GM19328 (cell line): ENCODE measurements at regions not wholly inside any gene's neighbourhood (a gene's known extent, or its start where the extent isn't known, plus 50 kb on each side); places are given as distances from the start of the nearest gene placed in this dataset.

Experiments
- ATAC-seq: cut with Tn5 transposase; IDR thresholded peaks from one replicate; pipeline ENCODE4 v1.9.1; 2021; ENCODE audit warnings: mild to moderate bottlenecking, moderate library complexity; ENCODE audit not compliant: unreplicated experiment

GRCh38 chr5:54927097-54927746 is 58.2 kb downstream of the ESM1 start:
- ATAC-seq, result no peak

- ATAC-seq, result no peak
Measured at GRCh38 chr5:54924487-54924886, 60.9 kb downstream of the ESM1 start.

DNA sequence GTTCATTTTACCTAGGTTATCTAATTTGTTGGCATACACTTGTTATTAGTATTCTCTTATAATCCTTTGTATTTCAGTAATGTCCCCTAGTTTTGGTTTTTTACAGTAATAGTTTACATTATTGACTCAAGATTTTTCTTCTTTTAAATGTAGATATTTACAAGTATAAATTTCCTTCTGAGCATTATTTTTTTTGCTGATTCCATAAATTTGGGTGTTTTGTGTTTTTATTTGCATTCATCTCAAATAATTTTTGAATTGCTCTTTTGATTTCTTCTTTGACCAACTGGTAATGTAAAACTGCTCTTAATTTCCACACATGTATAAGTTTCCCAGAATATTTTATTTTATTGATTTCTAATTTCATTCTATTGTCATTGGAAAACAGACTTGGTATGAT is 68.1 kb downstream of the ESM1 start:
- no peak for ATAC-seq

DNA sequence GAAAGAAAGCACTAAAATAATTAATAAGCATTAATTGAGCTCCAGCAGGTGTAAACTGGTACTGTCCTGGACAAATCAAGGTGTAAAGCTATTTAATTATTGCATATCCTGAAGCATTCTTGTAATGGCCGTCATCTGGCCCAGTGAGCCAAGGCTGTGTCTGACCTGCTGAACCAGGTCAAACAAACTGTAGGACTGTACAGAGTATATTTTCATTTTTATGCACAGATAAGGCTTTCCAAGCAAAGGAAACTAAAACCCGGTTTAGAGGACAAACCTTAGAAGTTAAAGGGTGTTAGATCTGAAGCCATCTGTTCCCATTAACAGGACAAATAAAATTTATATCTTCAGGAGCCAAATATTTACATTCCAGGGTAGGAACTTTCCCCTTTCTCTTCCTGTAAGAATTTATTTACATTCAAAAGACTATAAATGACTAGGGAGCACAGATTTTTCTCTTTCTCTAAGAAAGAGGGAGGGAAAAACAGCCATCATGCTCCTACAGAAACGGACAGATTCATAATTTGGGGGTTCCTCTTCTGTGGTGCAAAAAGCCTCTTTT is 69.8 kb downstream of the ESM1 start:
- ATAC-seq, result no peak

DNA sequence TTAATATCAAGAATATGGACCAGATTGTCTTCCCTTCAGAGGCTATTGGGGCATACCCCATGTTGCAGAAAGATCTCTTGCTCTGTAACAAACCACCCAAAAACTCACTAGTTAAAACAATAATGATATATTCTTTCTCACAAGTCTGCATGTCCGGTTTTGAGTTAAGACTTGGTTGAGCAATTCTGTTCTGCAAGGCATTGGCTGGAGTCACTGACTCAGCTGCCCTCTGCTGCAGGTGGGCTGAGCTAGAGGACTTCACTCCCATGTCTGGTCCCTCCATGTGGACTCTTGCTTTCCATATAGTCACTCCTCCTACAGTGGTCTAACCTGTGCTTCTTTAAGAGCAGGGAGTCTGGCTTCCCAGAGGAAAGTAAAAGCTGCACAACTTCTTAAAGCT is 73.4 kb downstream of the ESM1 start:
- no peak for ATAC-seq

DNA sequence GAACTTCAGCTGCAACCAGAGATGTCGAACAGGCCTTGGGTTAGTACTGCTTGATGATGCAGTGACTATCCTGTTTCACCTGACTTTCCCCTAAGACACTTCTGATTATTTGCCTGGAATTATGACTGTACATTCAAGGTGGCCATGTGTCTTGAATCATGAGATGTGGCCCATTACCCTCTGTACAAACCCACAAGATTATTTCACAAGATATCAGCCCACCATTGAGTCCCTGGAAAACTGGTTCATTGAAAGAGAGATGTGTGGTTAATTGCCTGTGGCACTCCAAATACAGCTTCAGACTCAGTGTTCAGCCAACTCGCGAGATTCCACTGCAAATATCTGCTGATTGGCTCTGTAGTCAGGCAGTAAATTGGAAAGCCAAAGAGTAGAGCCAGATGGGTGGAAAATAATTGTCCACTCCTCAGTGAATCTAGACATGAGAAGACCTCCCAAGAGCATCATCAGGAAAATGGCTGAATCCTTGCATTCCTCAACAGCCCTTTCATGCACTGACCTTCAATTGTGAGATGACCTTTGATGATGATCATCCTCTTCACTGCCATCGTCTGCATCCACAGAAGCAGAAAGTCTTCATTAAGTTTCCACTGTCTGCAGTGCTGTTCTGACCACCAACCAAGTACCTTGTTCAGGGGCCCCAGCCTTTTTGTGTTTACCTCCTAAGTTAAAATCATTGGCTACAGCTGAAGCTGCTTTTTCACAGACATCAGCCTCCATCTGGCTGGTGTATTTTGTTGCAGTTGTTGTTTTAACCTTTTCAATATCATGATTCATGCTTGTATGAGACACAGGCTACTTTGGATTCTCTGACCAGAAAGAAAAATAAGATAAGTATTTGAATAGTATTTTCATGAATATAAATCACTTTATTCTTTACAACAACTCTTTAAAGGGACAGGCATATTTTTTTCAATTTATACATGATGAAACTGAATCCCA is 75.2 kb downstream of the ESM1 start:
- no peak for ATAC-seq

DNA sequence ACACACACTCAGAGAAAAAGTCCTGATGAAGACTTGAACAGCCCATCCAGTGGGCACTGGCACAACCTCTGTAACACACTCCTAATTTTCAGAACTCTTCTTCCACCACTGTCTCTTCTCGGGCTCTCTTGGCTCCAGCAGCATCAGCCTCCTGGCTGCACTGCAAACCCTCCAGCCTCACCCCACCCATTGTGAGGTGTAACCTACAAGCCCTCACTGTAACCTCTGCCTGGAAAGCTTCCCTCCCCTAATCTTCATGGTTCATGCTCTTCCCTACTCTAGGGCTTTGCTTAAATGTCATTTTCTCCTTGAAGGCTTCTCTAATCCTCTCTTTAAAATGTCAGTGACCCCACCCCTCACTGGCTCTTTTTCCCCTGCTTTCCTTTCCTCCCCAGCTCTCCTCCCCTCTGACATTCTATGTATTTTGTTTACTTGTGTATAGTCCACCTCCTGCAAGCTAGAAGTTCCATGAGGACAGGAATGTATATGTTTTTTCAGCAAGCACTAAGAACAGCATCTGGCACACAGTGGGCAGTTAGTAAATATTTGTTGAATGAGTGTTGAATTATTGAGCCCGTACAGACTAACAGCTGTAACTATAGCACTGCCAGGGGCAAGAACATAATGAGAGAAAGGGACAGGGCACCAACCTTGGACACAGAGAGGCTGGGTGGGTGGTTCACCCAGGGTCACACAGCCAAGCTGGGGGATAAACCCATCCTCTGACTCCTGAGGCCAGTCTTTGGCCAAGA is 76.4 kb downstream of the ESM1 start:
- ATAC-seq, result no peak

DNA sequence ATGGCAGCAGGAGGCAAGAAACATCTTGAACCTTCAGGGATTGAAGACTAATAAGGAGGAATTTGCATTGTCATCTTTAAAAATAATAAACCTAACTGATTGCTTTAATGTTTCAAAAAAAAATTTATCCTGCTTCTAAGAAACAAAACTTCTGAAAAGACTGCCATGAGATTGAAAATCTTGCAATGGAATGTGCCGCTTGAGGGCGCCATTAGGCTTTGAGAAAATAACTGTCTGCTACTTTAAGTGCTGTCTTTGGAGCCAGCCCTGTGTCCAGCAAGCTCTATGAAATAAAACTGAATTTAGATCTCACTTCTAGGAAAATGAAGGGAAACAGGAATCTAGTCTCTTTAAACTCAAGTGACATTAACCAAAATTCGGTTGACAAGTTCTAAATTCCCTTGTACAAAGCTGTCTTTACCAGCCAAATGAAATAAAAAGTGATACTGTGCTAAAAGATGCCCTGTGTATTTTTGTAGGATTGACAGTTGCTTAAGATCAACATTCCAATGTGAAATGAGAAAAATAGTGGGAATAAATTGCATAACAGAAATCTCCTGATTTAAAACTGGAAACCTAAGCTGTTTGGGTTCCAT is 79.4 kb downstream of the ESM1 start:
- no peak for ATAC-seq

DNA sequence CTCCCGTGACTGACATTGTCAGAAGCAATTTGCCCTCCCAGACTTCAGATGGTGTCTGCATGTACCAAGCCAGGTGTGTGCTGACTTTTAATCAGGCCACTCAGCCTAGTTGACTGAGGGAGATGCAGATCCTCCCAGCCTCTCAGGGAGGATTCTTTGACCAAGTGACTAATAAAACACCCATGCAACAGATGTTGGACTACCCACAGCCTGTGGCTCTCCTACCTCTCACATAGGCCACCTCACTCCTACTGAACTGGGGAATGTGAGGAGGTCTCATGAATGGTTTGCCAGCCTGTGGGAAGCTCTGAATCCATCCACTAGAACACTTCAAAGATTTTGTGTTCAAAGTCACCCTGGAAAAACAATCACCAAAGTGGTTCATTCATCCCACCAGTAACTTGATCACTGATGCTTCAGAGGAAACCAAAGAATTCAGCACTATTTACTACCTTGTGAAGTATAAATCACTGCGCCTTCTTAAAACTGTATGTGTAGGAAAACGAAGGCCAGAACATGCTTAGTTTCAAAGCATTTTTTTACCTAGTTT is 80.1 kb downstream of the ESM1 start:
- no peak for ATAC-seq

DNA sequence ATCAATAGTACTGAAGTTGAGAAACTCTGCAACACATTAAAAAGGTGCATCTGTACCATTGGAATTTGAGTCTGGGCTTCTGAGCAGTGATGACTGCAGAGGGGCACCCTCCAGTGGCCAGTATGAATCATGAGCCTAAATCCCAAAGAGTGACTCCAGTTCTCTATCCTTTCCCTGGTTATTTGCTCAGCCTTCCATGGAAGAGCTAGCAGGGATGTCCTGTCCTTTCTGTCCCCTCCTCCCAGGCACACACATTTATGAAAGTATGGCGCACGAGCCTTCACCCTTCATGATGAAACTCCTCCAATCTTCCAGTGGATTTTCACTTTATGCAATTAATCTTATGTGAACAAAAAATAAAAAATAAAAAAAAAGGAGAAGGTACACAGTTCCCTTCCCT is 81.0 kb downstream of the ESM1 start:
- ATAC-seq, result no peak

DNA sequence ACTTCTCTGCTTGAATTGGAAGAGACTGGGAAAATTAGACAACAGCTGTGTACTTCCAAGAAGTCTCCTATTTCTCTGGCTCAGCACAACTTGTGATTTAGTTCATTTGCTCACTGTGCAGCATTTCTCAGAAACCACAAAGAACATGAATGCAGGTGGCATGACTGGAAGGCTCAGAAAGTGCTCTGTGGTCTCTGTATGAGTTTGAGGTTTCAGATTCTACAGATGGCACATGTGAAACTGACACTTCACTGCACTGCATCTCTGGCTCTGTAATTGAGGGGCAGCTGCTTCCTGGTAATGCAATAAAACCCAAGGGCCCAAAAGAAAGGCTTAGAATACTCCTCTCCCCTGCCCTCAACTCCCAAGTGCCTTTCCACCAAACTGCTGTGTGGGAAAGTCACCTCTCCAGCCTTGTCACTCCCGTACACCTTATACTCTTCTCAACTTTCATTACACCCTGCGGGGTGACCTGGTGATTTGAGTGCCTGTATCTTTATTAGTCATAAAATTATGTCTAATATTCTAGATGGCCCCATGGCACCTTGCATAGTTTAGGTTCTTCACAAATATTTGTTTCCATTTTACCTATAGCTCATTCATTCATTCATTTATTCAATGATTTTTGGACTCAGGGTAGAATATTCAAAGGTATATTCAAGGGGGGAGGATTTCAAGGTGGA is 82.5 kb downstream of the ESM1 start:
- ATAC-seq, result peak; percentile 100

DNA sequence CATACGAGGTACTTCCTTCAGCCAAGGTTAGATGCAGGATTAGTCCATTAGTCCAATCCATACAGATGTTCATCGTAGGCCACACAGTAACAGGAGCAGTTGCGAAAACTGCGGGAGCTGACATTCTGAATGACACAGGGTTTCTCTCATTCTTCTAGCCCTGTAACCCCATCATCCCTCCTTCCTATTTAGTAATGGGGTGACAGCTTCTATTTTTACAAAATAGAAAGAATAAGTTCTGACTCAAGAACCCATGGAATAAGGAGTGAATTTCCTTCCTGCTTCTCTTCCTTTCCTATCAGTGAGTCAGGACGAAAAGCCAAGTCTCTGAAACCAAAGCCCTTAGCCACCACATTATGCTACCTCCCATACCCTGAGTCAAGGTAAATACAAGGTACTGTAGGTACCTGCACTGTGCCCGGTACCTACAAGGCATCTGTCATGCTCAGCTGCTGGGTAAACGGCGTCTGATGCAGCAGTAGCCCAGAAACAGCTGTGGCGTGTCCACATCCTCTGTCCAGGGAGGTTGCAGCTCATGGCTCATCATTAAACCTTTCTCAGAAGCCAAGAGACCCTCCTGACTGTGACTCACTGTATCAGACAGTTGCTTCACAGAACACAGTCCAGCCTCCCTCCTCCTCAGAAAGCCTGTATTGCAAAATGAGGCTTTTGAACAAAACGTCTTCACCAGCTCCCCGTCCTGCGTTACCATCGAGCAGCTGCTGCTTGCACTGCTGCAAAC is 84.2 kb downstream of the ESM1 start:
- ATAC-seq, result no peak

- ATAC-seq, result no peak
Measured at GRCh38 chr5:54897001-54897400, 88.4 kb downstream of the ESM1 start.

GRCh38 chr5:54895816-54896341 is 89.5 kb downstream of the ESM1 start:
- no peak for ATAC-seq

- ATAC-seq, result no peak
Measured at GRCh38 chr5:54894957-54895815, 90.2 kb downstream of the ESM1 start.

DNA sequence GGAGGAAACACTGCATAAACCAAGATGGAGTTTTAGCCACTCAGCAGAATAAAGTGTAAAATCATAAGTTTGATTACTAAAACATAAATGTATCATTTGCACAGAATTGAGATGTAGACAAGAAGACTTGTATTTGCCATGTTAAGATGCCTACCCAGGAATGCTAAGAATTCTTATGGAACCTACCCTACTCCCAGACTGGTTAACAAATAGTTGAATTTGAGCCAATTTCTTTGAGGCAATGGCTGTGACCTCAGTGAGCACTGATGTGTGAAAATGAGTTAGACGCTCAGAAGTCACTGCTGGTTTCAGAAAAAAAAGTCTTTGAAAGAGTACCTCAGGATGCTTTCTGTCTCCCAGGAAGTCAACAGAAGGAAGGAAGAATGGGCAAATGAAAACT is 95.6 kb downstream of the ESM1 start:
- no peak for ATAC-seq

GRCh38 chr5:54887663-54888062 is 97.7 kb downstream of the ESM1 start:
- no peak for ATAC-seq

- ATAC-seq, result no peak
Measured at GRCh38 chr5:54886866-54887265, 98.5 kb downstream of the ESM1 start.
